ENCODE measurements at regions not wholly inside any gene's neighbourhood (a gene's known extent, or its start where the extent isn't known, plus 50 kb on each side); places are given as distances from the start of the nearest gene placed in this dataset.

DNA sequence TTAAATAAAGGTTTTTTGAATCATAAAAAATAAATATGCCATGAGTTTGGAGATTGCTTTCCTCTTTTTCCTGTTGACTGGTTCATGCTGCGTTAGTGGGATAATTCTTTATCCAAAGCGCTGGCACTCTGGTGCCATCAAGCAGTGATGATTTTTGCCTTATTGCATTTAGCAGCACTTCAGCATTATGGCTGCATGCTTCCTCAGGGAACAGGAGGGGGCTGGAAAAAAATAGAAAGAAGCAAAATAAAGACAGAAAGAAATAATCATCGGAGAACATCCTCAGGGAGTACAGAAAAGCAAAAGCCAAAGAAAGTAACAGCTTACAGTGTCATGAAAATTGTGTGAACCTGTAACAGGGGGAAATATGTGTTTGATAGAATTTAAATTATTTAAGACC lies 1408.2 kb upstream of the PIK3C3 start:
- no peaks in the 10 kb centered on the region for H3K9me3 ChIP-seq
- TF ChIP-seq EP300 (IDR thresholded peaks at IDR 0.05) (no peak), POLR2A (IDR thresholded peaks at IDR 0.05) (no peak), POLR2AphosphoS5 (IDR thresholded peaks at IDR 0.05) (no peak)
- TF ChIP-seq, protein P1, sequence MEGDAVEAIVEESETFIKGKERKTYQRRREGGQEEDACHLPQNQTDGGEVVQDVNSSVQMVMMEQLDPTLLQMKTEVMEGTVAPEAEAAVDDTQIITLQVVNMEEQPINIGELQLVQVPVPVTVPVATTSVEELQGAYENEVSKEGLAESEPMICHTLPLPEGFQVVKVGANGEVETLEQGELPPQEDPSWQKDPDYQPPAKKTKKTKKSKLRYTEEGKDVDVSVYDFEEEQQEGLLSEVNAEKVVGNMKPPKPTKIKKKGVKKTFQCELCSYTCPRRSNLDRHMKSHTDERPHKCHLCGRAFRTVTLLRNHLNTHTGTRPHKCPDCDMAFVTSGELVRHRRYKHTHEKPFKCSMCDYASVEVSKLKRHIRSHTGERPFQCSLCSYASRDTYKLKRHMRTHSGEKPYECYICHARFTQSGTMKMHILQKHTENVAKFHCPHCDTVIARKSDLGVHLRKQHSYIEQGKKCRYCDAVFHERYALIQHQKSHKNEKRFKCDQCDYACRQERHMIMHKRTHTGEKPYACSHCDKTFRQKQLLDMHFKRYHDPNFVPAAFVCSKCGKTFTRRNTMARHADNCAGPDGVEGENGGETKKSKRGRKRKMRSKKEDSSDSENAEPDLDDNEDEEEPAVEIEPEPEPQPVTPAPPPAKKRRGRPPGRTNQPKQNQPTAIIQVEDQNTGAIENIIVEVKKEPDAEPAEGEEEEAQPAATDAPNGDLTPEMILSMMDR (IDR thresholded peaks at IDR 0.05): no peak
- H3K4me1 ChIP-seq: no peaks in the 10 kb centered on the region
- H3K27ac ChIP-seq: no peak overlapping the region
- no peak overlapping the region for H3K4me3 ChIP-seq
- no peak for ATAC-seq (ENCODE audit: low FRiP score in 2 of 2)
- H3K27me3 ChIP-seq: no peaks in the 10 kb centered on the region
- 83 to 85% methylated on average over 3 of the region's 3 CpGs for WGBS, 2 donors
- H3K36me3 ChIP-seq: no peaks in the 10 kb centered on the region
- DNase-seq: no peak

DNA sequence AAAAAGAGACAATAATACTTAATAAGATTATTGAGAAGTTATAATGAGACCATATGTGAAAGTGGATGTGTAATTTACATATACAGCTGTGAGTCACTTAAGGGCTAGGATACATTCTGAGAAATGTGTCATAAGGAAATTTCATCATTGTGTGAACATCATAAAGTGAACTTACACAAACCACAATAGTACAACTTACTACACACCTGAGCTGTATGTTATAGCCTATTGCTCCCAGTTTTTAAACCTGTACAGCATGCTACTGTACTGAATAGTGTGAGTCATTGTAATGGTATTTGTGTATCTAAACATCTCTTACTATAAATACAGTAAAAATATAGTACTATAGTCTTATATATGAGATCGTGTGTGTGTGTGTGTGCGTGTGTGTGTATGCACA lies 1420.3 kb upstream of the PIK3C3 start:
- no peak for TF ChIP-seq POLR2A (IDR thresholded peaks at IDR 0.05)
- no peak for TF ChIP-seq POLR2AphosphoS5 (IDR thresholded peaks at IDR 0.05)
- DNase-seq (no peak), ATAC-seq (ENCODE audit: low FRiP score in 2 of 2) (no peak)
- Histone ChIP-seq H3K4me1 (no peaks in the 10 kb centered on the region), H3K4me3 (no peak overlapping the region), H3K27me3 (no peaks in the 10 kb centered on the region), H3K9me3 (no peaks in the 10 kb centered on the region), H3K27ac (no peak overlapping the region), H3K36me3 (no peaks in the 10 kb centered on the region)
- WGBS, 2 donors: 25 to 89% methylated on average over 2 of the region's 2 CpGs

DNA sequence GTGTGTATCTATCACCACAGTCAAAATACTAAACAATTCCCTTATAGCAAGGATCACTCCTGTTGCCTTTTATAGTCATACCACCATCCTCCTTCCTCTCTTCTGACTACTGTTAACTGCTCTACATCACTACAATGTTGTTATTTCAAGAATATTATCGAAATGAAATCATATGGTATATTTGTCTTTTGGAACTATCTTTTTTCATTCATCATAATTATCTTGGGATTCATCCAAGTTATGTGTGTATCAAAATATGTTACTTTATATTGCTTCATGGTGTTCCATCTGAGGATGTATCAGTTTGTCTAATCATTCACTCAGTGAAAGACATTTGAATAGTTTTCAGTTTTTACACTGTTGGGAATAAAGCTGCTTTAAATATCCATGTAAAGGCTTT lies 1423.0 kb upstream of the PIK3C3 start:
- no peaks in the 10 kb centered on the region for H3K27me3 ChIP-seq
- H3K9me3 ChIP-seq: no peaks in the 10 kb centered on the region
- TF ChIP-seq, protein P1 (IDR thresholded peaks at IDR 0.05): no peak
- TF ChIP-seq POLR2AphosphoS5 (IDR thresholded peaks at IDR 0.05): no peak
- no peak for TF ChIP-seq POLR2A (IDR thresholded peaks at IDR 0.05)
- no peak for TF ChIP-seq EP300 (IDR thresholded peaks at IDR 0.05)
- no peak for ATAC-seq (ENCODE audit: low FRiP score in 2 of 2)
- no peak overlapping the region for H3K4me3 ChIP-seq
- no peaks in the 10 kb centered on the region for H3K36me3 ChIP-seq
- no peak for DNase-seq
- WGBS, 2 donors: 65 to 83% methylated on average over 1 of the region's 1 CpG
- no peaks in the 10 kb centered on the region for H3K4me1 ChIP-seq
- no peak overlapping the region for H3K27ac ChIP-seq

DNA sequence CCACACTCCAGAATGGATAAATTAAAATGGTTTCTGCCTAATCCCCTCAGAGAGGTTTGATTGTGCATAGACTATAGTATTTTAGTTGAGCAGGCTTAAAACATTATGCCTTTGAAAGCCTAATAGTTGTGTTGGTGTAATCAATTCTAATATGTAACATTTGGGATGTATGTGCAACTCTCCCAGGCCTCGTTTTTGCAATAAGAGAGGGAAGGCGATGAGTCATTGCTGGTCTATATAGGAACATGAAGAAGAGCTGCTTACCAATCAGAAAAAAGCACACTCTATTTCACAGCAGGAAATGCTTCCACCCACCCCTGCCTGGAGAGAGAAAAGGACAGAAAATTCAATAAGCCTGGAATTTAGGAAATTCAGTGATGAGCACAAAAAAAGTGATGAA lies 1424.0 kb upstream of the PIK3C3 start:
- Histone ChIP-seq H3K27me3 (no peaks in the 10 kb centered on the region), H3K27ac (no peak overlapping the region), H3K9me3 (no peaks in the 10 kb centered on the region), H3K4me3 (no peak overlapping the region), H3K4me1 (no peaks in the 10 kb centered on the region), H3K36me3 (no peaks in the 10 kb centered on the region)
- no peak for DNase-seq
- WGBS, 2 donors: 67 to 69% methylated on average over 2 of the region's 2 CpGs
- TF ChIP-seq, protein P1 (IDR thresholded peaks at IDR 0.05): no peak
- TF ChIP-seq POLR2AphosphoS5 (IDR thresholded peaks at IDR 0.05): no peak
- TF ChIP-seq POLR2A (IDR thresholded peaks at IDR 0.05): no peak
- TF ChIP-seq EP300 (IDR thresholded peaks at IDR 0.05): no peak
- no peak for ATAC-seq (ENCODE audit: low FRiP score in 2 of 2)

DNA sequence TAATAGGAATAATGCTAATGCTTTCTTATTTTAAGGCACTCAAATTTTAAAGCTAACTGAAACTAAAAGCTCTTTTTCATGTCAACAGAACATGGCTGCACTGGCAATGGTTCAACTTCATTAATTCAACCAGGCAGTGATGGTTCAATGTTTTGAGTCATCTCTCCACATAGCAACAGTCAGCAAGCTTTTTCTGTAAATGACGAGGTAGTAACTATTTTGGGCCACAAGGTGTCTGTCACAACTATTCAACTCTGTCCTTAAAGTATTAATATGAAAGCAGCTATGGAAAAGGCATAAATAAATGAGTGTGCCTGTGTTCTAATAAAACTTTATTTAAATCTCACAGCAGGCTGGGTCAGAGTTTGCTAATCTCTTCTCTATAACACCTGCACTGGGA lies 1425.6 kb upstream of the PIK3C3 start:
- no peak for TF ChIP-seq EP300 (IDR thresholded peaks at IDR 0.05)
- no peak for TF ChIP-seq POLR2AphosphoS5 (IDR thresholded peaks at IDR 0.05)
- TF ChIP-seq POLR2A (IDR thresholded peaks at IDR 0.05): no peak
- TF ChIP-seq, protein P1 (IDR thresholded peaks at IDR 0.05): no peak
- no peak for ATAC-seq (ENCODE audit: low FRiP score in 2 of 2)

More for the DNA sequence above, 1425.6 kb upstream of the PIK3C3 start:
- no peaks in the 10 kb centered on the region for H3K36me3 ChIP-seq
- no peaks in the 10 kb centered on the region for H3K9me3 ChIP-seq
- 27 to 70% methylated on average over 1 of the region's 1 CpG for WGBS, 2 donors
- DNase-seq: no peak
- H3K4me3 ChIP-seq: no peak overlapping the region
- H3K27ac ChIP-seq: no peak overlapping the region
- no peaks in the 10 kb centered on the region for H3K4me1 ChIP-seq
- H3K27me3 ChIP-seq: no peaks in the 10 kb centered on the region
